SK-N-MC (cell line): ENCODE measurements at regions not wholly inside any gene's neighbourhood (a gene's known extent, or its start where the extent isn't known, plus 50 kb on each side); places are given as distances from the start of the nearest gene placed in this dataset.

ENCODE experiments used
- EZH2 ChIP-seq: fragments of 200-600 bp; sonication (generic); IDR thresholded peaks from one replicate; pipeline ENCODE4 v1.6.1; 2017; ENCODE audit warnings: antibody characterized with exemption
- POLR2AphosphoS5 ChIP-seq: IDR thresholded peaks from 2 replicates; pipeline ENCODE4 v1.6.1; 2012; ENCODE audit warnings: mild to moderate bottlenecking, low read depth, low read length, borderline replicate concordance

- TF ChIP-seq EZH2: no peak
- no peak for TF ChIP-seq POLR2AphosphoS5
Measured at GRCh38 chr4:81590596-81590995, 118.9 kb upstream of the RASGEF1B start.
